DOHH2 (cell line): ENCODE measurements at regions not wholly inside any gene's neighbourhood (a gene's known extent, or its start where the extent isn't known, plus 50 kb on each side); places are given as distances from the start of the nearest gene placed in this dataset.

Experiments used
- EZH2phosphoT487 ChIP-seq: fragments of 200-600 bp; sonication (generic); IDR thresholded peaks from 2 replicates; pipeline ENCODE4 v1.6.1; 2017; ENCODE audit warnings: borderline replicate concordance, mild to moderate bottlenecking, antibody characterized with exemption, low read length, moderate library complexity, mixed read lengths
- TF ChIP-seq, protein P1 (sequence below): fragments of 200-600 bp; sonication (generic); IDR thresholded peaks from one replicate; pipeline ENCODE4 v1.5.1; 2014; ENCODE audit warnings: antibody characterized with exemption, mild to moderate bottlenecking, low read depth, low read length; ENCODE audit not compliant: poor library complexity, severe bottlenecking

- TF ChIP-seq, protein P1, sequence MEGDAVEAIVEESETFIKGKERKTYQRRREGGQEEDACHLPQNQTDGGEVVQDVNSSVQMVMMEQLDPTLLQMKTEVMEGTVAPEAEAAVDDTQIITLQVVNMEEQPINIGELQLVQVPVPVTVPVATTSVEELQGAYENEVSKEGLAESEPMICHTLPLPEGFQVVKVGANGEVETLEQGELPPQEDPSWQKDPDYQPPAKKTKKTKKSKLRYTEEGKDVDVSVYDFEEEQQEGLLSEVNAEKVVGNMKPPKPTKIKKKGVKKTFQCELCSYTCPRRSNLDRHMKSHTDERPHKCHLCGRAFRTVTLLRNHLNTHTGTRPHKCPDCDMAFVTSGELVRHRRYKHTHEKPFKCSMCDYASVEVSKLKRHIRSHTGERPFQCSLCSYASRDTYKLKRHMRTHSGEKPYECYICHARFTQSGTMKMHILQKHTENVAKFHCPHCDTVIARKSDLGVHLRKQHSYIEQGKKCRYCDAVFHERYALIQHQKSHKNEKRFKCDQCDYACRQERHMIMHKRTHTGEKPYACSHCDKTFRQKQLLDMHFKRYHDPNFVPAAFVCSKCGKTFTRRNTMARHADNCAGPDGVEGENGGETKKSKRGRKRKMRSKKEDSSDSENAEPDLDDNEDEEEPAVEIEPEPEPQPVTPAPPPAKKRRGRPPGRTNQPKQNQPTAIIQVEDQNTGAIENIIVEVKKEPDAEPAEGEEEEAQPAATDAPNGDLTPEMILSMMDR: no peak
- TF ChIP-seq EZH2phosphoT487: no peak
Measured at GRCh38 chr3:24802614-24803013, 308.0 kb upstream of the THRB start.
